GM18520 (cell line): ENCODE measurements at regions not wholly inside any gene's neighbourhood (a gene's known extent, or its start where the extent isn't known, plus 50 kb on each side); places are given as distances from the start of the nearest gene placed in this dataset.
"Not testable (repeated sequence)": the region's sequence is repeated elsewhere in the genome, so short reads cannot be mapped to it uniquely, and the experiment has no call there.

Experiments
- ATAC-seq: cut with Tn5 transposase; IDR thresholded peaks from one replicate; pipeline ENCODE4 v1.9.1; 2021; ENCODE audit not compliant: unreplicated experiment

DNA sequence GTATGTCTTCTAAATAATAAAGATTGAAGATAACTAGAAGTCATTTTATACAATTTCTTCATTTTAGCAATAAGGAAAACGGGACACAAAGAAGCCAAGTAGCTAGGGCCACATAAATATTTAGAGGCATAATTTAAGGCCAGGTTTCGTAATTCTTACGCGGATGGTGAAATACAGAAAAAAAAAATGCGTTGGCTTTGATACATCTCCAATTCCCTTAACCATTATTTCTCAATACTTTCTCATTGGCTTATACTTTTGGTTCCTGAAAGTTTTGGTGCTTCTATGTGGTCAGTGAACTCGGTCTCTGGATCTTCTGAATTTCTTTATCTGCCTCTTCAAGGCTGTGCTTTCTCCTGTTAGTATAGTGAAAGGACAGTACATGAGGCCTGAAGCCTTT is 888.1 kb downstream of the KCNJ2 start:
- no peak for ATAC-seq

DNA sequence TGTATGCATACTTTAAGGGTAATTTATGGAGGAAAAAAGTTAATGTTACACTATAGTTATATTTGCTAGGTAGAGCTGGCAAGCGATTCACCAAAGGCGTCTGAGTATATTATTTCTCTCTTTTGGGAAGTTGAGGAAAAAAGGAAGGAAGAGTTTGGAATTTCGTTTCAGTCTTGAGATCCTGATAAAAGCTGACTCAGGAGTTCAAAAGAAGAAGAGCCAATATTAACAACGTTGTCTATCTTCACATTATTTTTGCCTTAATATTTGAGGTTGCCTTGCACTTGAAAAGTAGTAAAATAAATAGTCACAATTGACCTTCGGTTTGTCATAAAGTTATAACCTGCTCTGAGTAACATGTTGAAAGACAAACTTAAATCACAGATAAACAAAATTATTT is 888.6 kb downstream of the KCNJ2 start:
- no peak for ATAC-seq

DNA sequence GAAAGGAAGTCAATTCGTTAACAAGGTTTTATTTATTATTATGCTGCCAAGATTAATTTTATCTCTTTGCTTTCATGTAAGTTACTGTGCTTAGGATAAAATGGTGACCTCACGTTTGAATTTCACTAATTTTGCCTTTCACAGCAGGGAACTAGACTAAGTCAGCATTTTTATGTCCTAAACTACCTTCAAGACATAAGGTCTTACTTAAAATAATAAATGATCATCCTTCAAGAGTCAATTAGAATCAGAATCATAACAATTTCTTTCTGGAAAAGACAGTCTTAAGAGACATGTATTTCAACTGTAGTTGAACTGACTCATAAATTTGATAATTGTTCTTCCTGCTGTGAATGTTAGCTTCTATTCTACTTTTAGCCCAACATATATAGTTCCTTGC is 893.8 kb downstream of the KCNJ2 start:
- ATAC-seq, result no peak

DNA sequence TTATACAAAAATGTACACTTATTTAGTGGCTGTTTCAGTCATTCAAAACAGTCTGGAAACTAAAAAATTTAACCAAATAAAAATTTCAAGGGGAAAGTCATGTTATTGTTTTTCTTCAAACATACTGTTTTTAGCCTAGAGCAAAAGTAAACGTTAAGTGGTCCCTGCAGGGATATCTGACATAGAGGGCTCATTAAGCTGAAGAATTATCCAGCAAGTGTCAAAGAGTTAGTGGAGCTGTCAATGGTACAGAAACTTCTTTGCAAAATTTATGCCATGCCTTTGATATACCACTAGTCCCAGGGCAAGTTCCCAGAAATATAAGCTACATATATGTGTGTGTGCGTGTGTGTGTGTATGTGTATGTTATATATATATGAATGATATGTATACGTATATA is 894.2 kb downstream of the KCNJ2 start:
- ATAC-seq, result no peak

DNA sequence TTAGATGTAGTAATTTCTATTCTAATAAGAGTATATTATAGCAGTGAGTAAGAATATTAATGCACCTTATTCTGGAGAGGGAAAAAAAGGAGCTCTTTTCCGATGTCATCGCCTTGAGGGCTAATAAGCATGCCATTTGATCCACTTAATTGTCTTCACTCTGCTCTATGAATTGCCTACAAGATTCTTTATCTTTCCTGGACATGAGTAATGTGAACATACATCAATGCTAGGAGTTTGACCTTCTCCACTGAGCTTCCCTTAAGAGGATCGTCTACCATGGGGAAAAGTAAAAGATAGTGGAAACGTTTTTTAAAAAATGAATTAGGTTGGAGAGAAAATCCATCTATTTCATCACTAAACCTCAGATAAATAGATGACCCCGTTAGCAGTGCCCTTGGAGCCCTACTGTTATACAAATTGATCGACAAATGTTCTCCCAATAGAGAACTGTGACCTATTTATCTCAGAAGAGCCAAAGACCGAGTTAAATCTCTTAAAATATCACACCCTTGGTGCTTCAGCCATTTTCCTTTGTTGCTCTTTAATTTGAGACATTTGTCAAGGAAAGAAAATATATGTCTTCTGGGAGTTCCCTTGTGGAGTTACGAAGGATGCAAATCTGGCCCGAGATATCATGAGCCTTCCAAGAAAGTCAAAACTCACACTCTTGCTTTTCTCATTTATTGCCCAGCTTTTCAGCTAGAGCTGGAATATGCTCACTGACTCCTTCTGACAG is 898.5 kb downstream of the KCNJ2 start:
- no peak for ATAC-seq

DNA sequence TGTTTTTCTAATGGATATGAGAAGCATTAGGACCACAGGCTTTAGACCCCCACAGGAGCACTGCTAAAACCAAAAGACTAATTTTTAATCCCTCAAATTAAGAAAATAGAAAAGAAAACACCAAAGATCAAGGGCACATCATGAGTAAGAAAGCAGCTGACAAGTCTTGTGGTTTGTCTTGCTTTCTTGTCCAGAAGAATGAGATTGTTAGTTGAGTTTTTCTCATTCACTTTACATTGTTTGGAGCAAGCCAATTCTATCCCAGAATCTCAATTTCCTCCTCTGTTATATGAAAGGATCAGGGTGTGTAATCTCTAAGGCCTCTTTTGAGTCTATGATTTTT is 899.0 kb downstream of the KCNJ2 start:
- ATAC-seq, result no peak

DNA sequence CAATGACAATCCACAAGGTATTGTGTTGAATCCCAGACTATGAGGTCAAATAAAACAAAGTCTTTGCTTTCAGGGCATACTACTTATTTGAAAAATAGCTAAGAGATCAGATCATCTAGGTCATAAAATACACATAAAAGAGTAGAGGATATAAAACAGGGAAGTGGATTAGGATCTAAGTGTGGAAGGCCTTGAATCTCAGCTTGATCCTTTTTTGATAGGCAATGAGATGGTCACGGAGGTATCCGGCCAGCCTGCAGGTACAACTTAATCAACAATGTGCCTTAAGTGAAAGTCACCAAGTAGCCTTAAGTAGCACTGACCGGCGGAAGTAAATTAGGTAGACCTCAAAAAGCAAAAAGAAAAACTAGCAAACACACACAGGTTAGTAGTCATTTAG is 901.7 kb downstream of the KCNJ2 start:
- ATAC-seq, result no peak

DNA sequence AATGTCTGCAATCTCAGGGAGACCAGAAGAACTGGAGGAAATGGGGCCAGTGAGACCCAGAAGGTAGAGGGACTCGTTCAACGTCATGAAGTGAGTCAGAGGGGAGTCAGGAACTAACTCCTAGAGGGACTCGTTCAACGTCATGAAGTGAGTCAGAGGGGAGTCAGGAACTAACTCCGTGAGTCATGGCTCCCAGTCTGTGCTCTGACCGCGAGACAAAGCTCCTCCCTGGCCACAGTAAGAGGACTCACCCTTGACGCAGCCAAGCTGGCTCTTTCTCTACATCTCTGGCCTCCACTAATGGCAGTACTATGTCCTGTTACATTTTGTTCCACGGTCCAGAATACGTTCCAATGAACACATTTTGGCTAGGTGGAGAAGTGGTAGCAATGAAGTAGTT is 902.5 kb downstream of the KCNJ2 start:
- ATAC-seq, result no peak

DNA sequence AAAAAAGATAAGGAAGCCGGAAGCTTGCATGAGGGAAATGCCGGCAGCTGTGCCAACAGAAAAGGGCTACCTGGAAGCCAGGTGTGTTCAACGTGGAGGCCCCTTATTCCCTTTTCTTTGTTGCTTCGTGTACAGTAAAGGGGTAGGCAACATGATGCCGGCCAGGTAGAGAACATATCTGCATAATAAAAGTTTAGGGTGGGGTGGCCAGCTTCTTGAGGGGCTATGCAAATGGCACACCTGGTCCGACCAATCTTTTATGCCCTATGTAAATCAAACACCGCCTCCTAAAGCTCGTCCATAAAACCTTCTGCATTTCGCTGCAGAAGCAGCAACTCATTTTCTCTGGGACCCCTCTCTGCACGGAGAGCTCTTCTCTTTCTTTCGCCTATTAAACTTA is 911.6 kb downstream of the KCNJ2 start:
- ATAC-seq, result no peak

DNA sequence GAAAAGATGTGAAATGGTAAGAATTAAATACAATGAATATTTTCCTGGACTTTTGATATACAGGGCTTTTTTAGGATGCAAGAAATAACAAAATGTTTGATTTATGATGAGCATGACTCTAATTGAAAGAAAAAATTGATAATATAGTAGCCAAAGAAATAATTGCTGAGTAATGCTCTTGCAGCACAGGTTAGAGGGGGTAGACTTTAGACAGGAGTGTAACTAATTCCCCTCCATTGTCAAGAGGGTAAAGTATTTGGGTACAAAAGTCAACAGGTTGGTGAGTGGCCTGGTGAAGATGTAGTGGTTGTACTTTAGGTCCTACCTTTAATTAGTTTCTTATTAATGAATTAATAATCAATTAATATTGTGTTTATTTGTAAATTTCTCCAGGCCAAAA is 912.3 kb downstream of the KCNJ2 start:
- no peak for ATAC-seq

DNA sequence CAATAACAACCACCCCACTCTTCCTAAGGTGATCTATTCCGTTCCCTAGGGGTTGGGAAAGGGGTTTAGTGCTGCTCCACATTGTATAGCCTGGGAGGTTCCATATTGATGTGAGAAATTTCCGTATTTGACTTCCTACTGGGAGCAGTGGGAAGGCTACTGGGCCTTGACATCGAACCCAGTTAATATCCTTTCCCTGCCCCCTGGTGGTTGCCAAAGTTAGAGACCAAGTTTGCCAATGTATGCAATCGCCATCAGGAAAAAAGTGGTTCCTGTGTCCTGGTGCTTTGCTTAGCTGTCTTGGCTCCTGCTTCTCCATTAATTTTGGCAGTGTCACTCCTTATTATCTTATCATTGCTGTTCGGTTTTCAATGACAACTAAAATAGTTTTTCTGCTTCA is 914.9 kb downstream of the KCNJ2 start:
- no peak for ATAC-seq

DNA sequence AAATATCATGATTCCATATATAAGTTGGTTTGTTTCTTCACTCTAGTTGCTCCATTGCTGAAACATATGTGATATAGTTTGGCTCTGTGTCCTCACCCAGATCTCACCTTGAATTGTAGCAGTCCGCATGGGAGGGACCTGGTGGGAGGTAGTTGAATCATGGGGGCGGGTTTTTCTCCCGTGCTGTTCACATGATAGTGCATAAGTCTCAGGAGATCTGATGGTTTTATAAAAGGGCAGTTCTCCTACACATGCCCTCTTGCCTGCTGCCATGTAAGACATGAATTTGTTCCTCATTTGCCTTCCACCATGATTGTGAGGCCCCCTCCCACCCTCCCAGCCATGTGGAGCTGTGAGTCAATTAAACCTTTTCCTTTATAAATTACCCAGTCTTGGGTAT is 915.5 kb downstream of the KCNJ2 start:
- ATAC-seq, result no peak

DNA sequence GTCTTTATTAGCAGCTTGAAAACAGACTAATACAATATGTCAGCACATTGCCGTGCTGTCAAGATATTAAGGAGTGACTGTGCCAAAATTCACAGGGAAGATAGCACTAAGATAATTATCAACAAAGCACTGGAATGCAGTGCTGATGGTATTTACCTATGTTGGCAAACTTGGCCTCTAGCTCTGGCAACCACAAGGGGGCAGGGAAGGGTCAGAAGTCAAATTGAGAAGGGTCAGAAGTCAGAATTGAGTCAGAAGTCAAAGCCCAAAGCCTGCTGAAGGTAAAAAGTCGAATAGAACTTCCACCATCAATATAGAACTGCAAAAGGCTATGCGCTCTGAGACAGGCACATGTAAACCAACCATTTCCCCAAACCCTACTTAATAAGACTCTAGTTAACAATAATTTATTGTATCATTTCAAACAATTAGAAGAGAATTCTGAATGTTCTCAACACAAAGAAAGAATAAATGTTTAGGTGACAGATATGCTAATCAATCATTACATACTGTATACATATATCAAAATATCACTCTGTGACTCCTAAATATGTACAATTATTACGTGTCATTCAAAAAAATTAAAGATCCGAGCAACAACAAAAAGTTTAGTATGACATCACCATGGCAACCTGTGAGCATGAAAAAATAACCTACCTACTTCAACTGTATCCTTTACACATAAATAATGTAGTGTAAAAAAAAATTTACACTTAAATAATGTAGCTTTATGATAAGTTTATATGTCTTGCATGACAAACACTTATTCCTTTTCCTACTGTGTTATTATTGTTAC is 916.1 kb downstream of the KCNJ2 start:
- no peak for ATAC-seq

DNA sequence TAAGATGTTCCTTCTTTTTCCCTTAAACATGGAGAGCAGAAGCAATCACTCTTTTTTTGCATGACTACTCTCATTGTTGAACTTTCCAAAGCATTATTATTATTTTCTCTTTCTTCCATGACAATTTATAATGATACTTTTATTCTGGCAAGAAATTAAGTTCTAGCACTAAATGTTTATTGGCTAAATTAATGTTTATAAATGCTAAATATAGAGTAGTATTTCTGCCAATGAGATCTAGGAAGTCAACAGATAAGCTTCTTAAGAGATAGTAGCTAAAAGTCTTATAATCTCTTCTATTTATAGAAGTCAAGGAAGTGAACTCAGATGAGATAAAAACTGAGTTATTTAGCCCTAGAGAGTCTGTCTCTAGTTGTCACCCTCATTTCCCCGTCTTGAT is 920.1 kb downstream of the KCNJ2 start:
- ATAC-seq, result no peak

DNA sequence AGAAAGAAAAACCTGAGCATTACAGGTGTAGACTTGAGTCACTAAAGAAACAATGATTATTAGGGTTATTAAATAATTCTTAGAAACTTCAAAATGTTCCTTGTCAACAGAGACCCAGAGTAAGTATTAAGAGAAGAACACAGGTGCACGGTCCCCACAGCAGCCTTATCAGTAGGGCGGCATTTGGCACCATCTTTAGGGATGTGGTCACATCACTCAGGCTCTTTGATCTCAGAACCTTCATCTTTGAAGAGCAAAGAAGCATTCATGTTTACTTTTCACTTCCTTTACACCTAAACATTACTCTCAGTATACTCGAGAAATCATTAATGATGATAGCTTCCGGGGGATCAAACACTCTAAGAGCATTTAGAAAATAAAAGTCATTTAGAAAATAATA is 928.7 kb downstream of the KCNJ2 start:
- ATAC-seq, result no peak

DNA sequence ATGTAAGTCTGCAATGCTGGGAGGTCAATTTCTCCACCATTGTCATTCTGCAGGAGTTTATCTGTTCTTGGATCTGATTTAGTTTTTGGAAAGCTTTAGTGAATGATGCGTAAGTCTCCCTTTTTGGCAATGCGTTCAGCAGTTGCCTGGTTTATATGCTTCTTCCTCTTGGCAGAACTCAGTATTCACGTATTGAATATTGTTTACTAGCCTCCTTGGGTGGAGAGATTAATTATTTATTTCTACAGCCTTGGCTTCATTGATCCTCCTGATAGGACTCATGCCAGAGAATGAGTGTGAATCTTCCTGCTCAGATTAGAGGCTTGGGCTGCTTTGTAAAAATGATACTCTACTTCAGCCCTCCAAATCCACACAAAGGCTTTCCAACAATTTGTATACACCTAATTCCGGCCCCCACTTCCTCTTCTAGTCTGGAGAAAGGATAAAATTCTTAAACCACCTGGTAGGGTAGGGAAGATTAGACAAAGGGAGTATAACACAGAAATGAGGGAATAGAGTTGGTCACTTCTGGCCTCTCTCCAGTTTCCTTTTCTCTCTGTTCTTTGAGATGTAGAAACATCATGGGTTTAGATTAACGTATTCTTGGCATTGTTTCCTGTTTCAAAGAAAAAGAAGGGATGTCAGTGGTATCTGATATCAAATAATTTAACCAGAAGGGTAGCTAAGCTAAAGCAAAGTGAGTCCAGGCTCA is 929.8 kb downstream of the KCNJ2 start:
- no peak for ATAC-seq

DNA sequence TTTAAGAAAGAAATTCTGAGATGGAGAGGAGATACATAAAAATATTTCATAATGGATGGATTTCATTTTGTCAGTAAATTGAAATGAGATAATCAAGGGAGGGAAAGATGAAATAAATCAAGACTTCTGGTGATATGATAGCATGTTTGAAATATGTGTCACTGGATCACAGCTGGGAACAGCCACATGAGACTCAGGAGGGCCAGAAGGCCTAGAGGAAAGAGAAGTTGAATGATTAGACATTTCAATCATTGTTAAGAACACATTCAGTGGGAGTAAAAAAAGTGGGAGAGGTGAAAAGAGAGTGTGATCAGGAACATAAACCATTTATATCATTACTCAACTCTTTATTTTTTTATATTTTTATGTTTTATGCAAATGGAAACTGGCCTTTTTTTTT is 933.4 kb downstream of the KCNJ2 start:
- ATAC-seq, result no peak

DNA sequence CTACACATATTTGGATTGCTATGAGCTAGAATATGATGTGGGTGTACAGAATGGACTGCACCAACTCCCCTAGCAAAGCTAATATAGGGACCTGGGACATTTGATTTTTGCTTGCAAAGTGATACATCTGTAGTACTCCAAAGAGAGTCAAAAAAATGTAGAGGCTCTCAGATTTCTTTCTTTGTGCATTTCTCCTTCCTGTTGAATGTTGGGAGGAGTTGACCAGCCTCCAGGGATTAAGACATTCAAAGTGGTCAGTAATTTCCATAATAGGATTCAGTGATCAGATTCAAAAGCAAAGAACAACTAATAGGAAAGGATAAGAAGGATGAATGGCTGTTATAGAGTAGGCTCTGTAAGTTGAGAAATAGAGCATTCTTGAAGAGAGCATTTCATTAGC is 934.9 kb downstream of the KCNJ2 start:
- no peak for ATAC-seq

DNA sequence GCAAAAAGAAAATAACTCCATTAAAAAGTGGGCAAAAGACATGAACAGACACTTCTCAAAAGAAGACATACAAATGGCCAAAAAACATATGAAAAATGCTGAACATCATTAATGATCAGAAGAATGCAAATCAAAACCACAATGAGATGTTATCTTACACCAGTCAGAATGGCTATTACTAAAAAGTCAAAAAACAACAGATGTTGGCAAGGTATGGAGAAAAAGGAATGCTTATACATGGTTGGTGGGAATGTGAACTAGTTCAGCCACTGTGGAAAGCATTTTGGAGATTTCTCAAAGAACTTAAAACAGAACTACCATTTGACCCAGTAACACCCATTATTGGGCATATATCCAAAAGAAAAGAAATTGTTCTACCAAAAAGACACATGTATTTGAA is 936.7 kb downstream of the KCNJ2 start:
- not testable (repeated sequence) for ATAC-seq

DNA sequence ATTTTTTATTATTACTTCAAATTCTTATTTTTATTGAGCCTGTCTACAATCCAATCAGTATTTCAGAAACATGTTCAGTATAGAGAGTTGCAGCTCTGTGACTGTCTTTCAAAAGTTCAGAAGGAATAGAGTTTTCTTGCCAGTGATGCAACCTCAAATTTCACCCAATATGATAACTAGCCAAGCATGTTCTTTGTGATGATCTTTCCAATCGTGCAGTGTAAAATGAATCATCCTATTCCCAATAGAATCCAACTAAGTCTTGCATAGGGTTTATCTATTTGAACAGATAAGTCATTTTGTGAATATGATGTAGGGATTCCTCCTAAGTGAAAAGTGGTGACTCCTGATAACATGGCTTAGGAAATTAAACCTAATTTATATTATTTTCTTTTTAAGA is 937.8 kb downstream of the KCNJ2 start:
- ATAC-seq, result no peak

DNA sequence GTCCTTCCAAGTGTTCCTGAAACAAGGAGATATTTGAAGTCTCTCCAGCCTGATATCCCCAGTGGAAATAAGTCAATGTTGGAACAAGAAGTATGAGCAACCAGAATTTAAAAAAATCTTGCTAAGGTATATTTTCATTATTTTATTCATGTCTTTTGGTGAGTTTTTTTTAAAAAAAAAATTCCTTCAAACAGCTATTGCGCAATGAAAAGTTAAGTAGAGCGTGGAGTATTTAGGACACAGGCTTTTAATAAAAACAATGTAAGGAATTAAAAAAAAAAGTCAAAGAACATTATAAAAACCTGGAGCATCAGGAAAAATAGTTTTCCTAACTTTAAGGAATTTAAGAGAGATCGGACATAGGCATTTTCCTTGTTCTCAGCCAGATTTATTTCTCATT is 940.4 kb downstream of the KCNJ2 start:
- no peak for ATAC-seq

DNA sequence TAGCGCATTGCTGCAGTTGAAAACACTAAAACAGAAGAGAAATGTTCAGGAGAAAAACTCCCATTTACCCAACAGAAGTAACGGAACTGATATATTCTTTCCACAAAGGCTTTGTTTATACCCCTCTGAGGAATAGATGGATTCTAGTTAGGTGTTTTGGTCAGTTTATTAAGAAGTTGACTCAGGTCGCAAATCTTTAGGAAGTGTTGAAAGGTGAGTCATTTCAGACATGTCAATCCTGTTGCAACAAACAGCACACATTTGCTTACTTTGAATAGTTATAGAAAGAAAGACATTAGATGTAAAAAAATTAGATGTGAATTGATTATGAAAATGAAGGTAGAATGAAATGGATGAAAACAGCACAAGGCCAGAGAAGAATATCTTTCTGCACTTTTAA is 941.0 kb downstream of the KCNJ2 start:
- ATAC-seq, result no peak
